Thyroid gland (tissue), 4 donors: ENCODE measurements at regions not wholly inside any gene's neighbourhood (a gene's known extent, or its start where the extent isn't known, plus 50 kb on each side); places are given as distances from the start of the nearest gene placed in this dataset.

ENCODE experiments used
- POLR2A ChIP-seq, 2 donors: fragments of 450-650 bp; IDR thresholded peaks; one replicate each; pipeline ENCODE4 v1.6.1; 2017; ENCODE audit warnings: antibody characterized with exemption in 2 of 2, mild to moderate bottlenecking in 2 of 2, moderate library complexity in 1 of 2
- TF ChIP-seq, protein P1 (sequence below), 6 experiments: fragments of 200-600 bp in 3 of 6; fragments of 450-650 bp in 3 of 6; sonication (generic) in 3 of 6; IDR thresholded peaks; one replicate each; pipeline ENCODE4 v1.5.1; 2016 to 2019; ENCODE audit warnings: antibody characterized with exemption in 6 of 6, mild to moderate bottlenecking in 2 of 6, inconsistent platforms in 1 of 6, moderate library complexity in 1 of 6

DNA sequence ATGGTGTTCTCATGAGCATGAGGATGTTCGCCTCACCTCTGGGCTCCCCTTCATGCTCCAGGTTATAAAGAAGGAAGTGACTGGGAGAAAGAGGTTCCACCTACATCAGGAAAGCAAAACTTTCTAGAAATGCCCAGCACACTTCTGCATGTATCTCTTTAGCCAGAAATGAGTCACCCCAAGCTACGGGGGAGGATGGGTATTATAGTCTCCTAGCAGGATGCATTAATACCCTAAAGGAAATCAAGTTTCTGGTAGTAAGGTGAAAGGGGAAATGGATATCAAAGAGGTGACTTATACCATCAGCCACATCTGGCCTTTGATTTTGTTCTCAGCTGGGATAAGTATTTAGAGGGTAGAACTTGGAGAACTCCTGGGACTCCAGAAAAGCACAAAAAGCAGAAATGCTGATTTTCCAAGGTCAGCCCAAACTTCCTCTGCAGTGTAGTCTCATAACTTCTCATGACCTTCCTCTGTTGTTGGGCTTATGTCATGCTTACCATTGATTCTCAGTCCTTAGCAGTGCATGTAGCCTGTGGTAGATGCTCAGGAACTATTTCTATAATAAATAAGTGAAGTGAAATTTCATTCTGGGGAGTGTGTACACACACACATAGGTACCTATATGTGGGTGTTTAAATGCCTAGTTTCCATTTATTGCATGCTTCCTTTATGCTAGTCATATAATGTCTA is 209.4 kb upstream of the CRY1 start:
- TF ChIP-seq, protein P1, sequence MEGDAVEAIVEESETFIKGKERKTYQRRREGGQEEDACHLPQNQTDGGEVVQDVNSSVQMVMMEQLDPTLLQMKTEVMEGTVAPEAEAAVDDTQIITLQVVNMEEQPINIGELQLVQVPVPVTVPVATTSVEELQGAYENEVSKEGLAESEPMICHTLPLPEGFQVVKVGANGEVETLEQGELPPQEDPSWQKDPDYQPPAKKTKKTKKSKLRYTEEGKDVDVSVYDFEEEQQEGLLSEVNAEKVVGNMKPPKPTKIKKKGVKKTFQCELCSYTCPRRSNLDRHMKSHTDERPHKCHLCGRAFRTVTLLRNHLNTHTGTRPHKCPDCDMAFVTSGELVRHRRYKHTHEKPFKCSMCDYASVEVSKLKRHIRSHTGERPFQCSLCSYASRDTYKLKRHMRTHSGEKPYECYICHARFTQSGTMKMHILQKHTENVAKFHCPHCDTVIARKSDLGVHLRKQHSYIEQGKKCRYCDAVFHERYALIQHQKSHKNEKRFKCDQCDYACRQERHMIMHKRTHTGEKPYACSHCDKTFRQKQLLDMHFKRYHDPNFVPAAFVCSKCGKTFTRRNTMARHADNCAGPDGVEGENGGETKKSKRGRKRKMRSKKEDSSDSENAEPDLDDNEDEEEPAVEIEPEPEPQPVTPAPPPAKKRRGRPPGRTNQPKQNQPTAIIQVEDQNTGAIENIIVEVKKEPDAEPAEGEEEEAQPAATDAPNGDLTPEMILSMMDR (IDR thresholded peaks at IDR 0.05): no peak
- TF ChIP-seq POLR2A (IDR thresholded peaks at IDR 0.05): no peak
